ENCODE measurements at regions not wholly inside any gene's neighbourhood (a gene's known extent, or its start where the extent isn't known, plus 50 kb on each side); places are given as distances from the start of the nearest gene placed in this dataset.

DNA sequence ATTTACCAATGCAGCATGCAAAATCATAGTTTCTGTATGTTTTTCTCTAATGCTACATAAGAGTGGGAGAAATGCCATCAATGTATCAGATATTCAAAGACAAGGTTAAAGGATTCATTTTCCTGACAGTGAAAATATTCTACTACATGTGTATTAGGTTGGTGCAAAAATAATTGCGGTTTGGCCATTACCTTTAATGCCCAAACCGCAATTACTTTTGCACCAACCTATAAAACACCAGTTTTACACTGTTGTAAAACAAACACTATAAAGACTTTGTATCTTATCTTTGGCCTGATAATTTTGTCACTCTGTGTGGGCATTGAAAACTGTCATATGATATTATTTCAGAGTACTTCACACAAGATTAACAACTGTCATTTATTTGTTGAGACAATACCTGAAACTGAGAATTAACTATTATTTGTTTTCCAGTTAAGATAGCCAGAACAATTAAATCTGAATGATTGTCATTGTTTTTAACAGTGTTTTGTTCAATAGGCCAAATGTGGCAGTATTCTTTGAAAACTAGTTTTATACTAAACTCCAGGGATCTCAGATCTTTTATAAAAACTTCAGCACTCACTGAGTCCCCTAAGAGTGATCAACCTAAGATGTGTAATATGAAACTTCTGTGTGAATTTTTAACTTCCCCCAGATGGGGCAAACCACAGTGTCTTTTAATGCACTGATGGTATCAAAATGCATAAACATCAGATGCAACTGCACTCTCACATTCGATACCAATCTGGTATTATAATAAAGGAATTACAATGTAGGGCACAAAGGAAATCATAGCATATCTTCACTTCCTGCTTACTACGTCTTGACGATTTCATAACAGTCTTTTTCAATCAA is 53.8 kb upstream of the FBN2 start:
- no peak for DNase-seq (ENCODE audit: low spot score)

DNA sequence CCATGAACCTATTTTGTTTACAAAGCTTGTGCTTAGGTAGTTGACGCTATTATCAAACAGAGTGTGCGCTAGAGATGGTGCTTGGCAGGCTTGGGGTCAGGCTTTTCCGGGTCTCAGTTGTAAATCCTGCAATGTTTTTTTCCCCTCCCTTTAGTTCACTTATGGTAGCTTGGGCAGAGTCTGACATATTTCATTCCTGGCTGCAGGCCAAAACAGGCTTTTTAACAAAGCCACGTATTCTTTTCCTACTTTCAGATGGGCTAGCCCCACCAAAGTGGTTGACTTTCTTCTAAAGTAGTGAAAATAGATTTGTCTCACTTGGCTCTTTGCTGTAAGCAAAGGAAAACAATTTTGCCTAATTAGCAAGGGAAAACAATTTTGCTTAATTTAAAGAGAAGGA is 58.0 kb upstream of the FBN2 start:
- no peak for DNase-seq (ENCODE audit: low spot score)

DNA sequence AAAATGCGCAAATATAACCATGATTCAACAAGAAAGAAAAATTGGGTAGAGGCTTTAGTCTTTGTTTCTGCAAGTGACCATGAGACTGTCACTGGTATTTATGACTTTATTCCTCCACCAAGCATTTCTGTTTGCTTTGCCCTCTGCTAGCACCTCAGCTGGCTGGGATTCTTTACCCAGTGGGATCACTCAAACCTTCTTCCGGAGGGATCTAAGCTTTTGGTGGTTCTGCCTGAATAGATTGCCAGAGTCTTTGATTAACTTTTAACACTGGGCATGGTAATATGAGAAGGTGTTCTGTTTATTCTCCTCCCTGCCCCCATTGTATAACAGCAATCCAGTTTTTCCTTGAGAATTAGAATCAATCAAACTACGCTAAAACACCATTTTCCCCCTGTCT is 59.1 kb upstream of the FBN2 start:
- DNase-seq (ENCODE audit: low spot score), result no peak

DNA sequence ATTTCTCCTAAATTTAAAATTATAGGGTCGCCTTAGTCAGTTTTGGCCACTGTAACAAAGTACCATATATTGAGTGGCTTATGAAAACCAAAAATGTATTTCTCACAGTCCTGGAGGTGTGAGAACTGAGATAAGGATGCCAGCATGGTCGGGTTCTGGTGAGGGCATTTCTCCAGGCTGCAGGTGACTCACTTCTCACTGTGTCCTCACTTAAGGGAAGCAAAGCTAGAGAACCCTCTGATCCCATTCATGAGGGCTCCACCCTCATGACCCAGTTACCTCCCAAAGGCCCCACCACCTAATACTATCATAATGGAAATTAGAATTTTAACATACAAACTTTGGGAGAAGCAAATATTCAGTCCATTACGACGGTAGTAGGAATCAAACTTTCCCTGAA is 75.1 kb upstream of the FBN2 start:
- DNase-seq (ENCODE audit: low spot score), result no peak

DNA sequence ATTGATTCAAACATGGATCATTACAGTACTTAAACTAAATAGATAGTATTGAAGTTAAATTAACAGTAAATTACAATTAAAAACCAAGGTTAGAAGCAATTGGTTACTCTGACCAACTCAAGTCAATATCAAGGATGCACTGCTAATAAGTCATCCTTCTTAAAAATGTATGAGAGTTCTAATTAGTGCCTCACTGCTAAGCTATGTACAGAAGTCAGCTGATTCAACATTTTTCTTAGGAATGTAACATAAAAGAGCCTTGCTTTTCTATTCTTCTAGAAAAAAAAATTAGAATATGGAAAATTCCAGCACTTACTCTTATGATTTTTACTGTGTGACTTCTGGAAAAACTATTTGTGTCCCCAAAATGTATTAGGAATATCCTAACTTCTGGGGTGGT is 75.7 kb upstream of the FBN2 start:
- no peak for DNase-seq (ENCODE audit: low spot score)

DNA sequence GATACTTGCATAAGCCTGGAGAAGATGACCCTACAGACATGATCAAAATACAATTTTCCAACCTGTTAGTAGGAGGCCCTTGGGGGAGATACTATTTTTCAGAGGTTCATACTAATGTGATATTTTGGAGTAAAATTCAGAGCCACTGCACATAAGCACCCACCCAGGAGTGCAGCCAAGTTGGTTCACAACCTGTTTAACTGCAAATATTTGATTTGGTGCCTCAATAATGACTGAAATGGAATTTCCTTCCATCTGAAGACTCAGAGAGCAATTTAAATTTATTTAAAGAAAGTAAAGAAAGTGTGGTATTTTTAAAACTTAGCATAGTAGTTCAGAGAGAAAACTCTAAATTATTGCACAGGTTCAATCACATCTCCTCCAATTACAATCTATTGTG is 77.5 kb upstream of the FBN2 start:
- DNase-seq (ENCODE audit: low spot score), result no peak

GRCh38 chr5:128626536-128627090 is 88.6 kb upstream of the FBN2 start:
- no peak for DNase-seq (ENCODE audit: low spot score)

GRCh38 chr5:128627939-128628338 is 89.9 kb upstream of the FBN2 start:
- no peak for DNase-seq (ENCODE audit: low spot score)

DNA sequence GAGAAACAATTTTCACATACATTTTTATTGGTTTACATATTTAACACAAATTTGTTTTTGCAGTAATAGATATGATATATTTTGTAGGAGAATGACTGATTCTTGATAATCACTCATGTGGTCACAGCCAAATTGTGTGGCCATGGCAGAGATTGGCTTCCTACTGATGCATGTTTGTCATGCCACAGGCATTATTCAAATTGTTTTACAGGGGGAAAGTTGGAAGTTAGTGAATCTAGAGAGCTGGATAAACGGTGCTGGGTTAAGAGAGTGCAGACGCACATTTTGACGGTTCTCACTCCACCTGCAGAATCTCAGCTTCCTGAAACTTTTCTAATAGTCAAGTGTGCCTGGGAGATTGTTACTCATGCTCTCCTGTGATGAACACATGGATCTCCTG is 91.1 kb upstream of the FBN2 start:
- DNase-seq (ENCODE audit: low spot score), result no peak

GRCh38 chr5:128630121-128630520 is 92.1 kb upstream of the FBN2 start:
- no peak for DNase-seq (ENCODE audit: low spot score)

DNA sequence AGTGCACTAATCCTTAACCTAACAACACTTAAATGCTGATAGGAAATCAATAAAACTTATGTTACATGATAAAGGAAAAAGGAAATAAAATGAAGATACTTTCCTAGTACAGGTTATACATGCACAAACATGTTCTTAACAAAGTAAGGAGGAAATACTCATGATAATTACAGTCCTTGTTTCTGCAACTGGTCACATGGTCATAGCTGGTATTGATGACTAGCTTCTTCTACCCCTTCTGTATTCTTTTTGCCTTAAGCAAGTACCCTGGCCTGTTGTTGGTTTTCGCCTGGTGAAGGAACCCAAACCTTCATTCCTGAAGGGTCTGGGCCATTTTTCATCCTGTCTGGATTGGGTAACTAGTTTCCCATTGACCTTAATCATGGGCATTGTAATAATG is 93.7 kb upstream of the FBN2 start:
- no peak for DNase-seq (ENCODE audit: low spot score)

DNA sequence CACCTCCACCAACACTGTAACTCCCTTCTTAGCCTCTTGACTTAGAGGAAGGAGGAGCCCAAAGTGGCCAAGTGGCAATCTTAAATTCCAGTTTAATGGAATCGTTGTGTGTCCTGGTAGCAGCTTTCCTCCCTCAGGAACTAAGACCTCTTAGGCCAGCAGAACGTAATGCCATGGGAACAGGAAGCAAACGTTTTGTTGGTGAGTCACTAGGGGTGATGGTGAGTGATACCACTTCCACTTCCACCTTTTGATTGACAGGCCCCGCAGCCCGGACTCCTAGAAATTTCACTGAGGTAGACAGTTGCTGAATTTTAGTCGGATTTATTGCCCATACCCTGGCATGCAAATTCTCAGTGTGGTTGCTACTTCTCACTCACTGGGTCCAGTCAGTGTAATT is 94.2 kb upstream of the FBN2 start:
- no peak for DNase-seq (ENCODE audit: low spot score)

GRCh38 chr5:128633901-128634300 is 95.9 kb upstream of the FBN2 start:
- DNase-seq (ENCODE audit: low spot score), result no peak

DNA sequence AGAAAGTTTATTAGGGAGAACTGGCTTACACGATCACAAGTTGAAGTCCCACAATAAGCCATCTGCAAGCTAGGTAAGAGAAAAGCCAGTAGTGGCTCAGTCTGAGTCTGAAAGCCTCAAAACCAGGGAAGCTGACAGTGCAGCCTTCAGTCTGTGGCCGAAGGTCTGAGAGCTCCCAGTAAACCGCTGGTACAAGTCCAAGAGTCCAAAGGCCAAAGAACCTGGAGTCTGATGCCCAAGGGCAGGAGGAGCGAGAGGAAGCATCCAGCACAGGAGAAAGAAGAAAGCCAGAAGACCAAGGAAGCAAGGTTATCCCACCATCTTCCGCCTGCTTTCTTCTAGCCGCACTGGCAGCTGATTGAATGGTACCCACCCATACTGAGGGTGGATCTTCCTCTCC is 97.3 kb upstream of the FBN2 start:
- no peak for DNase-seq (ENCODE audit: low spot score)

GRCh38 chr5:128636361-128636760 is 98.3 kb upstream of the FBN2 start:
- DNase-seq (ENCODE audit: low spot score), result no peak

DNA sequence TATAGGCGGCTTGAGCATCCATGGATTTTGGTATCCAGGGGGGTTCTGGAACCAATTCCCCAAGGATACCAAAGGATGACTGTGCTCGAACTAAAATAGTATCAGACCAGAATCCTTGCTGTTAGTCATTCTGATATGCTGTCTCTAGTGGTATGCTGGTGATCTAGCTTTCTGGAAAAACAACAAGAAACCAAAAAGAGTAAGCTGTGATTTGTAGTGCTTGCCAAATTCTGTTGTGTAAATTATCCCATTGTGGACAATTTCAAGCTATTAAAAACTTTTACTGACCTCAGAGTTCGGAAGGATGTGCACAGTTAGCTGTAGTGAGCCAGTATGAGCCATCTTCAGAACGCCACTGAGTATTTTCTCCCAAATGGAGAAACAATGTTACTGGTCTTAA is 99.0 kb upstream of the FBN2 start:
- no peak for DNase-seq (ENCODE audit: low spot score)

GRCh38 chr5:128641861-128642260 is 103.8 kb upstream of the FBN2 start:
- no peak for DNase-seq (ENCODE audit: low spot score)

DNA sequence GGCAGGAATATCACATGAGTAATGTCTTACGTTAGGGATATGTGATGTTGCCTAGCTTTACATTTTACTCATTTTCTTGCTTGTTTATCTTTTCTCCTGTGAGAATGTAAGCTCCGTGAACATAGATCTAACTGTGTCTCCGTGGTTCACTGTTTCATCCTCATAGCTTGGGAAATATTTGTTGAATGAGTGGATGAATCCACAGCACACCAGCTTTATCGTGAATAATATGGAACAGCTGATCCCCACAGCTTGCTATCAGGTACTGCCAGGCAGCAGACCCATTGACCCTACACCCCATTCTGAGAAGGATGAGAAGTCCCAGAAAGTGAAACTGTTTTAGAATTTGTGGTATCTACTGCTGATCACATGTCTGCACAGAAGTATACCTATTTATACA is 106.8 kb upstream of the FBN2 start:
- DNase-seq (ENCODE audit: low spot score), result no peak

GRCh38 chr5:128645581-128645980 is 107.5 kb upstream of the FBN2 start:
- no peak for DNase-seq (ENCODE audit: low spot score)

DNA sequence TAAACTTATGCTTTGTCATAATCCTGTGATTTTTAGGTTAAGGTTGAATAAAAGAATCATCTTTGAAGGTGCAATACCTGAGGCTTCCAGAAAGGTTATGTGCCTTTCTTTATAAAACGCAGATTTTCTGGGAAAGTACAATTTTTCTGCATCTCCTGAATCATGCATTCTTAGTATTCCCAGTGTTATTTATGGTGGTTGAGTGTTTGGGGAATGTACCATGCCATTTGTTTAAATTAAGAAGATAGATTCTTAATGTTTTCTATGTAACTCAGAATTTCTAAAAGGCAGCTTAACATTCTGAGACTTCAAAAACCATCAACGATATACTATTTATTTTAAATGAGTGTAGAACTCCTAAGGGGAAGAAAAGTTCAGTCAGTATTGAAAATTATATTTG is 108.1 kb upstream of the FBN2 start:
- DNase-seq (ENCODE audit: low spot score), result no peak

- DNase-seq (ENCODE audit: low spot score), result no peak
Observed at GRCh38 chr5:128649192-128649591, 111.1 kb upstream of the FBN2 start.

GRCh38 chr5:128662997-128663396 is 125.0 kb upstream of the FBN2 start:
- no peak for DNase-seq (ENCODE audit: low spot score)

GRCh38 chr5:128665747-128666355 is 127.8 kb upstream of the FBN2 start:
- no peak for DNase-seq (ENCODE audit: low spot score)

- no peak for DNase-seq (ENCODE audit: low spot score)
Observed at GRCh38 chr5:128667152-128667551, 129.1 kb upstream of the FBN2 start.
